SK-N-SH (cell line): ENCODE measurements at regions not wholly inside any gene's neighbourhood (a gene's known extent, or its start where the extent isn't known, plus 50 kb on each side); places are given as distances from the start of the nearest gene placed in this dataset.

Experiments
- CTCF ChIA-PET: fragments of 300-600, 350-600 bp; formaldehyde crosslinking; extraction: SDS; loops from one replicate; lab custom pipeline; 2021; lab: Yijun Ruan, JAX
- POLR2A ChIA-PET: fragments of 350-600 bp; sonication (Branson Sonifier 250); formaldehyde crosslinking; extraction: SDS; loops from one replicate; lab custom pipeline; 2020; ENCODE audit warnings: antibody characterized with exemption, inconsistent platforms; lab: Yijun Ruan, JAX
- DNase-seq: peaks from one replicate; pipeline ENCODE4 v3.0.0; 2012
- H2AFZ ChIP-seq: fragments of 200-600 bp; sonication (generic); 2 replicates; pipeline ENCODE4 v1.8.1; 2016; ENCODE audit warnings: antibody characterized with exemption, mild to moderate bottlenecking, low read depth
- H3F3A ChIP-seq: fragments of 200-600 bp; sonication (generic); replicated peaks from 2 replicates; pipeline ENCODE3; 2016; ENCODE audit warnings: antibody characterized with exemption, mild to moderate bottlenecking; ENCODE audit not compliant: insufficient read depth
- H3K27ac ChIP-seq, 2 experiments: fragments of 200-500 bp in 1 of 2; fragments of 200-600 bp in 1 of 2; sonication (Bioruptor generic) in 1 of 2; sonication (generic), shearing (Covaris generic) in 1 of 2; 2 replicates each; pipeline versions ENCODE4 v1.5.1 to v1.6.1; 2014 to 2016; ENCODE audit warnings: low read depth in 2 of 2, inconsistent platforms in 1 of 2, low read length in 1 of 2, mild to moderate bottlenecking in 1 of 2, mixed read lengths in 1 of 2
- H3K27me3 ChIP-seq: fragments of 200-600 bp; sonication (generic), shearing (Covaris generic); 2 replicates; pipeline ENCODE4 v1.6.1; 2016; ENCODE audit warnings: mixed run types; ENCODE audit not compliant: insufficient read depth
- H3K36me3 ChIP-seq, 2 experiments: fragments of 200-500 bp in 1 of 2; fragments of 200-600 bp in 1 of 2; sonication (Bioruptor generic) in 1 of 2; sonication (generic) in 1 of 2; replicated peaks in 1 of 2; 2 replicates each; pipeline versions ENCODE3 to v1.5.1; 2014 to 2016; ENCODE audit warnings: low read length in 1 of 2, mild to moderate bottlenecking in 1 of 2; ENCODE audit not compliant: insufficient read depth in 2 of 2, control insufficient read depth in 1 of 2
- H3K4me1 ChIP-seq, 2 experiments: fragments of 200-500 bp in 1 of 2; fragments of 200-600 bp in 1 of 2; sonication (Bioruptor generic) in 1 of 2; sonication (generic), shearing (Covaris generic) in 1 of 2; 2 replicates each; pipeline versions ENCODE4 v1.5.1 to v1.6.1; 2014 to 2016; ENCODE audit warnings: low read depth in 1 of 2, low read length in 1 of 2, mixed run types in 1 of 2; ENCODE audit not compliant: insufficient read depth in 2 of 2, control insufficient read depth in 1 of 2
- H3K4me2 ChIP-seq: fragments of 200-600 bp; sonication (generic), shearing (Covaris generic); 2 replicates; pipeline ENCODE4 v1.6.1; 2017; ENCODE audit warnings: mixed run types
- H3K4me3 ChIP-seq, 2 experiments: fragments of 200-500 bp in 1 of 2; fragments of 200-600 bp in 1 of 2; sonication (Bioruptor generic) in 1 of 2; sonication (generic), shearing (Covaris generic) in 1 of 2; 2 replicates each; pipeline versions ENCODE4 v1.5.1 to v1.8.1; 2014 to 2016; ENCODE audit warnings: low read depth in 2 of 2, inconsistent platforms in 1 of 2, low read length in 1 of 2, mild to moderate bottlenecking in 1 of 2, mixed read lengths in 1 of 2, moderate library complexity in 1 of 2
- H3K79me2 ChIP-seq: fragments of 200-600 bp; sonication (generic); 2 replicates; pipeline ENCODE4 v1.8.1; 2017; ENCODE audit warnings: mild to moderate bottlenecking; ENCODE audit not compliant: insufficient read depth
- H3K9ac ChIP-seq: fragments of 200-600 bp; sonication (generic); 2 replicates; pipeline ENCODE4 v1.6.1; 2017; ENCODE audit warnings: mixed run types
- H3K9me2 ChIP-seq: fragments of 200-600 bp; sonication (generic); 2 replicates; pipeline ENCODE4 v1.6.1; 2017; ENCODE audit warnings: mixed run types
- H3K9me3 ChIP-seq: fragments of 200-600 bp; sonication (generic); 2 replicates; pipeline ENCODE4 v1.6.1; 2017; ENCODE audit warnings: mixed run types, mild to moderate bottlenecking, moderate library complexity
- H4K20me1 ChIP-seq: fragments of 200-600 bp; sonication (generic); 2 replicates; pipeline ENCODE4 v1.6.1; 2017; ENCODE audit warnings: mild to moderate bottlenecking, mixed run types; ENCODE audit not compliant: insufficient read depth
- FOXJ3 ChIP-seq: sonication (generic); formaldehyde crosslinking; IDR thresholded peaks from 2 replicates; pipeline ENCODE4 v1.5.1; 2020; ENCODE audit warnings: mild to moderate bottlenecking, missing genetic modification reagents
- JUND ChIP-seq: IDR thresholded peaks from 2 replicates; pipeline ENCODE4 v1.4.0; 2012
- MEF2A ChIP-seq: IDR thresholded peaks from 2 replicates; pipeline ENCODE4 v1.4.0; 2012; ENCODE audit warnings: low read depth, borderline replicate concordance
- NFIC ChIP-seq: IDR thresholded peaks from 2 replicates; pipeline ENCODE4 v1.4.0; 2012; ENCODE audit warnings: borderline replicate concordance
- NRF1 ChIP-seq: IDR thresholded peaks from 2 replicates; pipeline ENCODE4 v1.6.1; 2012; ENCODE audit warnings: low read depth, mild to moderate bottlenecking, low read length
- POLR2AphosphoS5 ChIP-seq: IDR thresholded peaks from 2 replicates; pipeline ENCODE4 v1.6.1; 2012; ENCODE audit warnings: low read depth, low read length
- RFX5 ChIP-seq: IDR thresholded peaks from 2 replicates; pipeline ENCODE4 v1.6.1; 2012; ENCODE audit warnings: mild to moderate bottlenecking, improper control_type of control experiment, low read length
- TAF1 ChIP-seq: IDR thresholded peaks from 2 replicates; pipeline ENCODE4 v1.6.1; 2012; ENCODE audit warnings: low read depth, mild to moderate bottlenecking, low read length, moderate library complexity, borderline replicate concordance
- WGBS: methylation state at CpG from one replicate; pipeline ENCODE4 v1.1.6; 2017; ENCODE audit warnings: low lambda C conversion rate; 5-methylcytosine and 5-hydroxymethylcytosine counted together
- TF ChIP-seq, protein P1 (sequence below): IDR thresholded peaks from 2 replicates; pipeline ENCODE4 v1.4.0; 2012; ENCODE audit warnings: low read depth, borderline replicate concordance
- TF ChIP-seq, protein P2 (sequence below): fragments of 200-600 bp; sonication (generic); IDR thresholded peaks from 2 replicates; pipeline ENCODE4 v1.6.1; 2017; ENCODE audit warnings: antibody characterized with exemption, mild to moderate bottlenecking, moderate library complexity

DNA sequence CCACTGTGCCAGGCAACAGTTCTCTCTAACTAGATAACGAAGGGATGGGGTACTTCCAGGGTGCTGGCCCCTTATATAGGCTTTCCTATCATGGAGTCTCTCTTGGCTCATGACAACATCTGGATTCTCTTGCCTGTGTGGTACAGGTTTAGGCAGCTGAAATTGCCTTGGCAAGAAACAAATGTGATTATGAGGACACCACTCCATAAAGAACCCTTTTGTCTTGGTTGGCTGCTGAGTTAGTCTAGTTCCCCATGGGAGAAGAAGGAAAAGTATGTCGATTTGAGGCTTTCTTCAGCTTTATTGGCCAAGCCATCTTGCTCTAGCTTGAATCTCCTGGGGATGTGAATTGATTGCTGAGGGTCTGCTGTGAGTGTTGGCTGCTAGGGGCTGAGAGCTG, 76.3 kb upstream of the ZCCHC2 start:
- H3K9me3 ChIP-seq, result no peaks in the 10 kb centered on the region
- peaks cover 9% of the 10 kb centered on the region in 2 experiments; a peak in 1 of 4 replicates for H3K4me1 ChIP-seq
- H3K27ac ChIP-seq, result no peak overlapping the region
- CTCF ChIA-PET, result interaction anchor here (1.2 to 1.9 kb wide), 2 partner anchors 9 to 21 kb away, joined by 3 to 9 read pairs; no protein-coding TSS in a partner anchor
- no peak overlapping the region for H2AFZ ChIP-seq
- H3K79me2 ChIP-seq, result no peaks in the 10 kb centered on the region
- no peak for DNase-seq
- no peak overlapping the region for H3K4me2 ChIP-seq
- no peaks in the 10 kb centered on the region for H3F3A ChIP-seq
- TF ChIP-seq, protein P1, sequence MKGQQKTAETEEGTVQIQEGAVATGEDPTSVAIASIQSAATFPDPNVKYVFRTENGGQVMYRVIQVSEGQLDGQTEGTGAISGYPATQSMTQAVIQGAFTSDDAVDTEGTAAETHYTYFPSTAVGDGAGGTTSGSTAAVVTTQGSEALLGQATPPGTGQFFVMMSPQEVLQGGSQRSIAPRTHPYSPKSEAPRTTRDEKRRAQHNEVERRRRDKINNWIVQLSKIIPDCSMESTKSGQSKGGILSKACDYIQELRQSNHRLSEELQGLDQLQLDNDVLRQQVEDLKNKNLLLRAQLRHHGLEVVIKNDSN, result no peak
- TF ChIP-seq NRF1, result no peak
- no peak for TF ChIP-seq RFX5
- TF ChIP-seq MEF2A, result no peak
- TF ChIP-seq, protein P2, sequence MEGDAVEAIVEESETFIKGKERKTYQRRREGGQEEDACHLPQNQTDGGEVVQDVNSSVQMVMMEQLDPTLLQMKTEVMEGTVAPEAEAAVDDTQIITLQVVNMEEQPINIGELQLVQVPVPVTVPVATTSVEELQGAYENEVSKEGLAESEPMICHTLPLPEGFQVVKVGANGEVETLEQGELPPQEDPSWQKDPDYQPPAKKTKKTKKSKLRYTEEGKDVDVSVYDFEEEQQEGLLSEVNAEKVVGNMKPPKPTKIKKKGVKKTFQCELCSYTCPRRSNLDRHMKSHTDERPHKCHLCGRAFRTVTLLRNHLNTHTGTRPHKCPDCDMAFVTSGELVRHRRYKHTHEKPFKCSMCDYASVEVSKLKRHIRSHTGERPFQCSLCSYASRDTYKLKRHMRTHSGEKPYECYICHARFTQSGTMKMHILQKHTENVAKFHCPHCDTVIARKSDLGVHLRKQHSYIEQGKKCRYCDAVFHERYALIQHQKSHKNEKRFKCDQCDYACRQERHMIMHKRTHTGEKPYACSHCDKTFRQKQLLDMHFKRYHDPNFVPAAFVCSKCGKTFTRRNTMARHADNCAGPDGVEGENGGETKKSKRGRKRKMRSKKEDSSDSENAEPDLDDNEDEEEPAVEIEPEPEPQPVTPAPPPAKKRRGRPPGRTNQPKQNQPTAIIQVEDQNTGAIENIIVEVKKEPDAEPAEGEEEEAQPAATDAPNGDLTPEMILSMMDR, result no peak
- no peak for TF ChIP-seq JUND
- TF ChIP-seq TAF1, result no peak
- no peak for TF ChIP-seq POLR2AphosphoS5
- TF ChIP-seq FOXJ3 (CRISPR knock-in tag), result no peak
- no peak for TF ChIP-seq NFIC
- H3K36me3 ChIP-seq, result no peaks in the 10 kb centered on the region
- 72% methylated on average over 2 of the region's 2 CpGs for WGBS
- no peak overlapping the region for H3K9ac ChIP-seq
- no peak overlapping the region for H3K4me3 ChIP-seq
- no peaks in the 10 kb centered on the region for H4K20me1 ChIP-seq
- H3K9me2 ChIP-seq, result no peaks in the 10 kb centered on the region
- no peaks in the 10 kb centered on the region for H3K27me3 ChIP-seq
- POLR2A ChIA-PET, result no interaction called here

DNA sequence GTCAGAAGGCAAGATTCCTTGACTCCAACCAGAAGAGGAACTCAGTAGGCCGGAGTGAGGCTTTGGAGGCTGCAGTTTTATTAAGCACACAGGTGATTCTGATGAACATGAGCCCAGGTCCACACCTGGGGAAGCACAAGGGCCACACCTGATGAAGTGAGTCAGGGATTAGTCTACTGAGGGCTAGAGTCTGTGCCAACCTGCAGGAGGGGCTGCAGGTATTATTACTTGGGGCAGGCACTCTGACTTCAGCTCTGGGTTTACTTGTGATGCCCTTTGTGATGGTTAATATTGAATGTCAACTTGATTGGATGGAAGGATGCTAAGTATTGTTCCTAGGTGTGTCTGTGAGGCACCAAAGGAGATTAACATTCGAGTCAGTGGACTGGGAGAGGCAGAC, 75.2 kb upstream of the ZCCHC2 start:
- ChIA-PET CTCF (no interaction called here), POLR2A (no interaction called here)
- H3K9me2 ChIP-seq, result no peaks in the 10 kb centered on the region
- no peaks in the 10 kb centered on the region for H4K20me1 ChIP-seq
- H3K4me2 ChIP-seq, result no peak overlapping the region
- no peak overlapping the region for H3K4me3 ChIP-seq
- no peaks in the 10 kb centered on the region for H3K79me2 ChIP-seq
- no peak overlapping the region for H2AFZ ChIP-seq
- H3K27me3 ChIP-seq, result no peaks in the 10 kb centered on the region
- no peak overlapping the region for H3K27ac ChIP-seq
- WGBS, result 58% methylated on average over 2 of the region's 2 CpGs
- H3K9ac ChIP-seq, result no peak overlapping the region
- DNase-seq, result no peak
- H3K4me1 ChIP-seq, result peaks cover 9% of the 10 kb centered on the region in 2 experiments; a peak in 1 of 4 replicates
- peaks cover 6% of the 10 kb centered on the region for H3F3A ChIP-seq
- TF ChIP-seq, protein P2, result no peak
- no peaks in the 10 kb centered on the region for H3K36me3 ChIP-seq
- no peaks in the 10 kb centered on the region for H3K9me3 ChIP-seq
